ENCODE measurements at regions not wholly inside any gene's neighbourhood (a gene's known extent, or its start where the extent isn't known, plus 50 kb on each side); places are given as distances from the start of the nearest gene placed in this dataset.

DNA sequence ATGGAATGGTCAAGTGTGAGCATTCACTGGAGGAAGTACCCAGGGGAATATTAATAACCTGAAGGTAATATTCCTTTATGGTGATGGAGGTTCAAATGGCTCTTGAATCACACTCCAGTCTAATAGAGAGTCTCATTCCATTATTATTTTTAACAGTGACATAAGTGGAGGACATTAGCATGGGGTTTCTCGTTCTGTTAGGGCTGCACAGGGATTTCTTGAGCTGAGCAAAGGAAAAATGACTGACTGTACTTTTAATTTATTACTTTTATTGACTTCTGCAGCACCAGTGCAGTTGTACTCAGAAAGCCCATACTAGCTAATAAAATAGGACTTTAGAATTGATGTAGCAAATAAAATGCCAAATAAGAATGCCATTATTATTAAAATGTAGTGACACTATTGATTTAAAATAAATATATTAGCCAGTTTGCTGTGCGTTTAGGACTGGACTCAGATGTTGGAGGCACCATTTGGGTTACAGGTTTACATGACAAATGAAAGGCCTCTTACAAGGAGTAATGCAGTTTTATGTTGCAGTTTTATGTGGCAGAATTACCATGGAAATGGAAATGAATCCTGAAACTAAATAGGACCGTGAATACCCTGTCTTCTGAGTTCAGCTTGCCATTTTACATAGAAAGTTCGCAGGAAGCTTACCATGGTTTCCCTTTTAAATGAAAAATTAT is 705.1 kb upstream of the GRM7 start:
- H3K4me1 ChIP-seq: no peaks in the 10 kb centered on the region
- DNase-seq (no peak), ATAC-seq (no peak)
- no peak for TF ChIP-seq POLR2A (IDR thresholded peaks at IDR 0.05)
- TF ChIP-seq CTCF (IDR thresholded peaks at IDR 0.05): no peak
- H3K36me3 ChIP-seq: no peaks in the 10 kb centered on the region
- intact Hi-C loops (cut with DNase I): no loop called here
- 65 to 76% (median 71%) methylated on average over 4 of the region's 4 CpGs for WGBS, 4 donors
- H3K4me3 ChIP-seq: no peak overlapping the region
- no peaks in the 10 kb centered on the region for H3K9me3 ChIP-seq
- H3K27ac ChIP-seq: no peak overlapping the region
- H3K27me3 ChIP-seq: peaks cover 0 to 3% (median 0%) of the 10 kb centered on the region in 9 donors

GRCh38 chr3:6165951-6166350 is 695.0 kb upstream of the GRM7 start:
- Histone ChIP-seq H3K36me3 (no peaks in the 10 kb centered on the region), H3K9me3 (no peaks in the 10 kb centered on the region), H3K4me3 (no peak overlapping the region), H3K27me3 (no peaks in the 10 kb centered on the region), H3K27ac (no peak overlapping the region), H3K4me1 (no peaks in the 10 kb centered on the region)
- WGBS, 4 donors: 63 to 69% (median 64%) methylated on average over 6 of the region's 6 CpGs
- ATAC-seq (no peak), DNase-seq (no peak)
- TF ChIP-seq POLR2A (IDR thresholded peaks at IDR 0.05) (no peak), CTCF (IDR thresholded peaks at IDR 0.05) (no peak)
- intact Hi-C loops (cut with DNase I): no loop called here

DNA sequence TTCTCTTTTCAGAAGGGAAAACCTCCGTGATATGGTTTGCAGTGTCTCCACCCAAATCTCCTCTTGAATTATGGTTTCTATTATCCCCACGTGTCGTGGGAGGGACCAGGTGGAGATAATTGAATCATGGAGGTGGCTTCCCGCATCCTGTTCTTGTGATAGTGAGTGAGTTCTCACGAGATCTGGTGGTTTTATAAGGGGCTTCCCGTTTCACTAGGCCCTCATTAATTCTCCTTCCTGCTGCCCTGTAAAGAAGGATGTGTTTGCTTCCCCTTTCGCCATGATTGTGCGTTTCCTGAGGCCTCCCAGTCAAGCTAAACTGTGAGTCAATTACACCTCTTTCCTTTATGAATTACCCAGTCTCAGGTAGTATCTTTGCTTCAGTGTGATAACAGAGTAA is 692.7 kb upstream of the GRM7 start:
- intact Hi-C loops (cut with DNase I): no loop called here
- Histone ChIP-seq H3K9me3 (no peaks in the 10 kb centered on the region), H3K4me1 (no peaks in the 10 kb centered on the region), H3K36me3 (no peaks in the 10 kb centered on the region), H3K4me3 (no peak overlapping the region), H3K27me3 (no peaks in the 10 kb centered on the region), H3K27ac (no peak overlapping the region)
- WGBS, 4 donors: 64 to 73% (median 69%) methylated on average over 8 of the region's 8 CpGs
- no peak for DNase-seq
- ATAC-seq: no peak
- TF ChIP-seq POLR2A (IDR thresholded peaks at IDR 0.05) (no peak), CTCF (IDR thresholded peaks at IDR 0.05) (no peak)

- H3K27me3 ChIP-seq: no peaks in the 10 kb centered on the region
- no peak overlapping the region for H3K27ac ChIP-seq
- TF ChIP-seq CTCF (IDR thresholded peaks at IDR 0.05): no peak
- no peak for TF ChIP-seq POLR2A (IDR thresholded peaks at IDR 0.05)
- 68 to 74% (median 71%) methylated on average over 6 of the region's 6 CpGs for WGBS, 4 donors
- no peaks in the 10 kb centered on the region for H3K4me1 ChIP-seq
- H3K9me3 ChIP-seq: peaks cover 0 to 7% (median 0%) of the 10 kb centered on the region in 12 donors
- intact Hi-C loops (cut with DNase I): no loop called here
- no peak overlapping the region for H3K4me3 ChIP-seq
- no peak for ATAC-seq
- H3K36me3 ChIP-seq: no peaks in the 10 kb centered on the region
- no peak for DNase-seq
Observed at GRCh38 chr3:6172871-6173642, 687.9 kb upstream of the GRM7 start.
